ENCODE measurements at regions not wholly inside any gene's neighbourhood (a gene's known extent, or its start where the extent isn't known, plus 50 kb on each side); places are given as distances from the start of the nearest gene placed in this dataset.

DNA sequence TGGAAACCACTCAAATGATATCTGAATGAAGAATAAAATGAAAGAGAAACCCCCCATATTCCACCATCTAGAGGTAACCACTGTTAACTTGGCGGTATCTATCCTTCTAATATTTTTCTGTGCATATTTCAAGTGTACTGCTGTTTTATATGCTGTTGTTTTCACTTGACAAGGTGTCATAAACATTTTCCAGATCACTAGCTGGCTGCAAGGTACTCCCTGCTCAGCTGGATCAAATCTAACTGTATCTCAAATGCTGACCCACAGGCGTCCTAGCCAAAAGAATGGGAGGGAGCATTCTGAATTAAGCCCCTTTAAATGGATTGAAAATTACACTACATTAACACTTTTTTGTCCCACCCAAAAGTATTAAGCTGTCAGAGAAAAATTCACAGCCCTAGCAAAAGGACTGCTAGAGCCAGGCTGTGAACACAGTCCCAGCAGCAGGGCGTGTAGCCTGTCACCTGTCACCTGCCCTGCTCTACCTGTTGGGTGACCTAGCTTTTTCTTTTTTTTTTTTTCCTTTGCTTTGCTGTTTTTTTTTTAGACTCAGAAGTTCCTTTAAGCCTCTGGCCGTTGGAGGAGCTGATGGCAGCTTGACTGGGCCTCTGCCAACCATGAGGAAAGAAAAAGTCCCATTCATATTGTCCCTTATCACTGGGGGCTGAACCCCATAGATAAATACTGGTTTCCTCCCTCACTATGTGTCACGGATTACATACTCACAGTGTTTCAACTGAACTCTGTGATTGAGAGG is 93.7 kb upstream of the TSC22D2 start:
- Histone ChIP-seq H3K27me3 (no peaks in the 10 kb centered on the region), H3K9me3 (no peaks in the 10 kb centered on the region), H3K27ac (no peak overlapping the region), H3K4me3 (no peak overlapping the region), H3K4me1 (peaks cover 0 to 7% (median 0%) of the 10 kb centered on the region in 3 donors), H3K36me3 (no peaks in the 10 kb centered on the region)
- ATAC-seq: no peak
- TF ChIP-seq, protein P1, sequence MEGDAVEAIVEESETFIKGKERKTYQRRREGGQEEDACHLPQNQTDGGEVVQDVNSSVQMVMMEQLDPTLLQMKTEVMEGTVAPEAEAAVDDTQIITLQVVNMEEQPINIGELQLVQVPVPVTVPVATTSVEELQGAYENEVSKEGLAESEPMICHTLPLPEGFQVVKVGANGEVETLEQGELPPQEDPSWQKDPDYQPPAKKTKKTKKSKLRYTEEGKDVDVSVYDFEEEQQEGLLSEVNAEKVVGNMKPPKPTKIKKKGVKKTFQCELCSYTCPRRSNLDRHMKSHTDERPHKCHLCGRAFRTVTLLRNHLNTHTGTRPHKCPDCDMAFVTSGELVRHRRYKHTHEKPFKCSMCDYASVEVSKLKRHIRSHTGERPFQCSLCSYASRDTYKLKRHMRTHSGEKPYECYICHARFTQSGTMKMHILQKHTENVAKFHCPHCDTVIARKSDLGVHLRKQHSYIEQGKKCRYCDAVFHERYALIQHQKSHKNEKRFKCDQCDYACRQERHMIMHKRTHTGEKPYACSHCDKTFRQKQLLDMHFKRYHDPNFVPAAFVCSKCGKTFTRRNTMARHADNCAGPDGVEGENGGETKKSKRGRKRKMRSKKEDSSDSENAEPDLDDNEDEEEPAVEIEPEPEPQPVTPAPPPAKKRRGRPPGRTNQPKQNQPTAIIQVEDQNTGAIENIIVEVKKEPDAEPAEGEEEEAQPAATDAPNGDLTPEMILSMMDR (IDR thresholded peaks at IDR 0.05): no peak
- TF ChIP-seq EP300 (IDR thresholded peaks at IDR 0.05) (no peak), POLR2AphosphoS5 (IDR thresholded peaks at IDR 0.05) (no peak)
- 30 to 39% methylated on average over 4 to 5 of the region's 5 CpGs for WGBS, 2 donors (ENCODE audit: low coverage in 1 of 2)

DNA sequence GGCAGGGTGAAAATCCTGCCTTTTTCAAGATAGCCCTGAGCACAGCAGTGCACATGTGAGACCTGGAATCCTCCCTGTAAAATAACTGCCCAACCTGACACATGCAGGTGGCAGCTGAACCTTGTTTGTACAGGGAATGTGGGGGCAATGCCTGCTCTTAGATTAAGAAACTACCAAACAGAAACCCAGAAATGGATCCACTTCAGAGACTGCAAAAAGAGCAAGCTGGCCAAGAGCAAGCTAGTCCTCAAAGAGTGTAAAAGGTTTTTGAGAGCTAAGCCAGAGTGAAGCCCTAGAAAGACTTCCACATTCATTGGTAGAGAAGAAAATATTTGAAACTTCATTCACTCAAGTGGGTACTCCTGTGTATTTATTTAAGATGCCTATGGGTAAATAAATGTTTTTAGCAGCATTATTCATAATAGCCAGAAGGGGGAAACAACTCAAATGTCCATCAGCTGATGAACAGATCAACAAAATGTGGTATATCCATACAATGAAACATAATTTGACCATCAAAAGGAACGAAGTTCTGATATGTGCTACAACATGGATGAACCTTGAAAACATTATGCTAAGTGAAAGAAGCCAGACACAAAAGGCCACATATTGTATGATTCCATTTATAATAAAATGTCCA is 96.0 kb upstream of the TSC22D2 start:
- 81 to 100% methylated on average over 1 of the region's 1 CpG for WGBS, 2 donors (ENCODE audit: low coverage in 1 of 2)
- Histone ChIP-seq H3K36me3 (no peaks in the 10 kb centered on the region), H3K27ac (no peak overlapping the region), H3K4me1 (peaks cover 0 to 12% (median 0%) of the 10 kb centered on the region in 3 donors), H3K9me3 (no peaks in the 10 kb centered on the region), H3K27me3 (no peaks in the 10 kb centered on the region), H3K4me3 (no peak overlapping the region)
- TF ChIP-seq EP300 (IDR thresholded peaks at IDR 0.05) (no peak), POLR2AphosphoS5 (IDR thresholded peaks at IDR 0.05) (no peak), POLR2A (IDR thresholded peaks at IDR 0.05) (no peak)
- TF ChIP-seq, protein P1 (IDR thresholded peaks at IDR 0.05): no peak
- ATAC-seq: no peak

DNA sequence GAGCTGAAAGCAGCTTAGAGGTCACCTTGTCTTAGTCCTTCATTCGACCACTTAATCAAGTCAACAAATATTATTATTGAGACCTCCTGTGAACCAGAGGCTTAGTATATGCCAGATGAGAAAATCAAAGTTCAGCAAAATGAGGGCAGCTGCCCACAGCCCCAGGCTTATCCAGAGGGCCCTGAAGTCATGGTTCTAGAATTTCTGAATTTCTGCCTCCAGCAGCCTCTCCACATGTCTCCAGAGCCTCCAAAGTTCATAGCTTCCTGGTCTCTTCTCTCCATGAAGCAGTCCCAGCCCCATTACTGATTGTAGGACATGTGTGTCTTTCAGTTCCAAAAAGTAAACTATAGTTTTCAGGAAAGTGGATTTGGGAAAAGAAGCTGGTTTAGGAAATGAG is 96.9 kb upstream of the TSC22D2 start:
- Histone ChIP-seq H3K4me1 (peaks cover 0 to 12% (median 0%) of the 10 kb centered on the region in 3 donors), H3K27ac (no peak overlapping the region)
- WGBS, 2 donors (ENCODE audit: low coverage in 1 of 2): 100% methylated on average over 1 of the region's 1 CpG

DNA sequence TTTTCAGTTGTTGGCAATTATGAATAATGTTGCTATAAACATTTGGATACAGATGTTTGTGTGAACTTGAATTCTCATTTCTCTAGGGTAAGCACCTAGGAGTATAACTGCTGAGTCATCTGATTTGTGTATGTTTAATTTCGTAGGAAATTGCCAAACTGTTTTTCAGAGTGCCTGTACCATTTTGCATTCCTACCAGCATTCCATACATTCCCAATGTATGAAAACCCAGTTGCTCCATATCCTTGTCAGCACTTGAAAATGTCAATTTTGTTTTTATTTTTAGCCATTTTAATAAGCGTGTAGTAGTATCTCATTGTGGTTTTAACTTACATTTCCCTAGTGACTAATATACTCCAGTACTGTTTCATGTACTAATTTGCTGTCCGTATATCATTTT is 98.5 kb upstream of the TSC22D2 start:
- H3K36me3 ChIP-seq: no peaks in the 10 kb centered on the region
- H3K27me3 ChIP-seq: no peaks in the 10 kb centered on the region
- H3K27ac ChIP-seq: no peak overlapping the region
- H3K4me1 ChIP-seq: peaks cover 0 to 9% (median 0%) of the 10 kb centered on the region in 3 donors
- no peak for ATAC-seq
- 76 to 82% methylated on average over 3 of the region's 3 CpGs for WGBS, 2 donors (ENCODE audit: low coverage in 1 of 2)
- no peak overlapping the region for H3K4me3 ChIP-seq
- no peaks in the 10 kb centered on the region for H3K9me3 ChIP-seq
- TF ChIP-seq EP300 (IDR thresholded peaks at IDR 0.05) (no peak), POLR2AphosphoS5 (IDR thresholded peaks at IDR 0.05) (no peak), POLR2A (IDR thresholded peaks at IDR 0.05) (no peak)
- TF ChIP-seq, protein P1 (IDR thresholded peaks at IDR 0.05): no peak

More for the DNA sequence above, 96.9 kb upstream of the TSC22D2 start:
- Histone ChIP-seq H3K9me3 (no peaks in the 10 kb centered on the region), H3K36me3 (no peaks in the 10 kb centered on the region), H3K27me3 (no peaks in the 10 kb centered on the region), H3K4me3 (no peak overlapping the region)
- ATAC-seq: no peak
- TF ChIP-seq EP300 (IDR thresholded peaks at IDR 0.05) (no peak), POLR2A (IDR thresholded peaks at IDR 0.05) (no peak), POLR2AphosphoS5 (IDR thresholded peaks at IDR 0.05) (no peak)
- TF ChIP-seq, protein P1 (IDR thresholded peaks at IDR 0.05): no peak

DNA sequence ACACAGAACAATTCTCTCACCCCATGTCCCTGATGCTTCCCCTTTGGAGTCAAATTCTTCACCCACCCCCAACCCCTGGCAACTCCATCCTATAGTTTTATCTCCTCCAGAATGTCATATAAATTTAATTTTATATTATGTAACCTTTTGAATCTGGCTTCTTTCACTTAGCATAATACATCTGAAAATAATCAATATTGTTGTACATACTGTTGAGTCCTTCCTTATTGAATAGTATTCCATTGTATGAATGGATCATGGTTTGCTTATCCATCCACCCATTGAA is 98.9 kb upstream of the TSC22D2 start:
- Histone ChIP-seq H3K4me3 (no peak overlapping the region), H3K27me3 (no peaks in the 10 kb centered on the region), H3K36me3 (no peaks in the 10 kb centered on the region), H3K9me3 (no peaks in the 10 kb centered on the region), H3K27ac (no peak overlapping the region), H3K4me1 (peaks cover 0 to 6% (median 0%) of the 10 kb centered on the region in 3 donors)
- ATAC-seq: no peak
- TF ChIP-seq, protein P1 (IDR thresholded peaks at IDR 0.05): no peak
- TF ChIP-seq EP300 (IDR thresholded peaks at IDR 0.05) (no peak), POLR2AphosphoS5 (IDR thresholded peaks at IDR 0.05) (no peak), POLR2A (IDR thresholded peaks at IDR 0.05) (no peak)

Measured in gastroesophageal sphincter (tissue), 4 donors.